Coronary artery (tissue), 2 donors: ENCODE measurements at regions not wholly inside any gene's neighbourhood (a gene's known extent, or its start where the extent isn't known, plus 50 kb on each side); places are given as distances from the start of the nearest gene placed in this dataset.
A peak's percentile ranks its signal among the peaks of the same experiment; 100 is the strongest.

ENCODE experiments used
- DNase-seq: peaks from one replicate; pipeline ENCODE4 v3.0.0-alpha.2; 2017; ENCODE audit warnings: low spot score
- H3K27ac ChIP-seq, 2 donors: fragments of 200-600 bp; sonication (generic); one replicate each; pipeline ENCODE4 v1.5.1; 2016 to 2019
- H3K4me3 ChIP-seq: fragments of 200-600 bp; sonication (generic); 2 replicates; pipeline ENCODE4 v1.5.1; 2016; ENCODE audit warnings: mild to moderate bottlenecking, moderate library complexity
- TF ChIP-seq, protein P1 (sequence below): fragments of 200-600 bp; sonication (generic); IDR thresholded peaks from one replicate; pipeline ENCODE4 v1.5.1; 2019; ENCODE audit warnings: antibody characterized with exemption

- no peak for DNase-seq
- TF ChIP-seq, protein P1, sequence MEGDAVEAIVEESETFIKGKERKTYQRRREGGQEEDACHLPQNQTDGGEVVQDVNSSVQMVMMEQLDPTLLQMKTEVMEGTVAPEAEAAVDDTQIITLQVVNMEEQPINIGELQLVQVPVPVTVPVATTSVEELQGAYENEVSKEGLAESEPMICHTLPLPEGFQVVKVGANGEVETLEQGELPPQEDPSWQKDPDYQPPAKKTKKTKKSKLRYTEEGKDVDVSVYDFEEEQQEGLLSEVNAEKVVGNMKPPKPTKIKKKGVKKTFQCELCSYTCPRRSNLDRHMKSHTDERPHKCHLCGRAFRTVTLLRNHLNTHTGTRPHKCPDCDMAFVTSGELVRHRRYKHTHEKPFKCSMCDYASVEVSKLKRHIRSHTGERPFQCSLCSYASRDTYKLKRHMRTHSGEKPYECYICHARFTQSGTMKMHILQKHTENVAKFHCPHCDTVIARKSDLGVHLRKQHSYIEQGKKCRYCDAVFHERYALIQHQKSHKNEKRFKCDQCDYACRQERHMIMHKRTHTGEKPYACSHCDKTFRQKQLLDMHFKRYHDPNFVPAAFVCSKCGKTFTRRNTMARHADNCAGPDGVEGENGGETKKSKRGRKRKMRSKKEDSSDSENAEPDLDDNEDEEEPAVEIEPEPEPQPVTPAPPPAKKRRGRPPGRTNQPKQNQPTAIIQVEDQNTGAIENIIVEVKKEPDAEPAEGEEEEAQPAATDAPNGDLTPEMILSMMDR = no peak
- Histone ChIP-seq H3K4me3 (no peak overlapping the region), H3K27ac (no peak overlapping the region)
Observed at GRCh38 chr7:112881-113280, 79.5 kb upstream of the FAM20C start.

DNA sequence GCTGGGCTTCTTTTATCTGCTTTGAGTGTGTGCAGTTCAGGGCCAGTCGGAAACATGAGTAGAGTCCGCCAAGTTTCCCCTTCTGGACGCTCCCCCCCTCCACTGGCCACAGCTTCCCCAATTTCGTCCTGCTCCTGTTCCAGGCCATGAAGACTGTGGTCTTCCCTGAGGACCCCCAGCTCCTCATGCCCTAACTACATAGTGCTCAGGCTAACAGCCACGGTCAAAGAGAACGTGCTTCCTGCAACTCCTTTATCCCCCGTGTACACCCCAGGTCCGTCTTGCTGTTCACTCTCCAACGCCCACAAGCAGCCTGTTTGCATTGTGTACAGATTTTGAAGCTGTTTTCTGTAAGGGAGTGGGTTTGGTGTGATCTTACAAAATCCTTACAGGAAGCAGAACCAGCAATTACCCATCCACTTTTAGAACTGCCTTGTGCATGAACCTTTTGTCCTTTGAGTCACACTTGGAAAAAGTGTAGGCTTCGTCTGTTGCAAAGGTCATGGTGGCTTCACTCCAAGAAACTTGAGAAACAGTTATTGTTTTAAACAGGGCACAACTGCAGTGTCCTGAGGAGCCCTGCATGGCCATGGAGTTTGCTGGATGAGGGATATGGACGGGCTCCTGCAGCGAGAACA is 77.0 kb upstream of the FAM20C start:
- peak; percentile 65 for DNase-seq
- H3K27ac ChIP-seq = peak overlapping the region in 1 of 2 donors; percentile 29
- no peak overlapping the region for H3K4me3 ChIP-seq
- TF ChIP-seq, protein P1 = no peak

DNA sequence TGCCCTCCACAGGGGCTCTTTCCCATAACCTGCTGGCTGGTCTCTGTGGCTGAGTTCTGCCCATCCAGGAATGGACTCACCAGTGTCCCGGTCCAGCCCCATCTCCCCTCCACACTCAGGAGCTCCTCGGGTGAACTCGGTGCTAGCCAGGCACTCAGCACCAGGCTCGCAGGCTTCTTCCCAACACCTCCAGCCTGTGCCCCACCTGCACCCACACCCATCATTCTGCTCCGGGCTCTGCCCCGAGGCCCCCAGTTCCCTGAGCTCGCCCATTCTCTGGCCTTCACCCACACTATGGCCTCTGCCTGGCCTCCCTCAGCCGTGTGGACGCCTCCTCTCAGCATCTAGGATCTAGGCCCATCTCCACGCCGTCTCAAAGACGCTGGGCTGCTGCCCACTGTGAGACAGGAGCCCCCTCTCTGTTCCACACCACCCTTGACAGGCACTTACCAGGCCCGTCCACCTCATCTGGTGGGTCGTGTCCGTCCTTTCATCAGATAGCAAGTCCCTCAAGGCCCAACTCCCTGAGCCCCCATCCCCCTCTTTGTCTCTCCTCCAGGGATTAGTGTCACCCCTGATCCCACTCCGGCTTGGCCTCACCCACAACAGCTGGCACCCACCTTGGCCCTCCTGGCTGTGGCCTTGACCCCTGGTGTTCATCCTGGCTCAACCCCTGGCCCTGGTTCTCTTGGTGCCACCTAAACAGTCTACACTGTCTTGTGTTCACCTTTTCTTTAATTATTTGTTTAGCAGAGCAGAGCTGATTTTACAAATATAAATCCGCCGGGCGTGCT is 76.0 kb upstream of the FAM20C start:
- Histone ChIP-seq H3K27ac (peak overlapping the region in 1 of 2 donors; percentile 12), H3K4me3 (no peak overlapping the region)
- TF ChIP-seq, protein P1 = no peak
- DNase-seq = peak; percentile 71

- Histone ChIP-seq H3K4me3 (no peak overlapping the region), H3K27ac (no peak overlapping the region)
- DNase-seq = no peak
- TF ChIP-seq, protein P1 = no peak
Observed at GRCh38 chr7:117836-118614, 74.3 kb upstream of the FAM20C start.

DNA sequence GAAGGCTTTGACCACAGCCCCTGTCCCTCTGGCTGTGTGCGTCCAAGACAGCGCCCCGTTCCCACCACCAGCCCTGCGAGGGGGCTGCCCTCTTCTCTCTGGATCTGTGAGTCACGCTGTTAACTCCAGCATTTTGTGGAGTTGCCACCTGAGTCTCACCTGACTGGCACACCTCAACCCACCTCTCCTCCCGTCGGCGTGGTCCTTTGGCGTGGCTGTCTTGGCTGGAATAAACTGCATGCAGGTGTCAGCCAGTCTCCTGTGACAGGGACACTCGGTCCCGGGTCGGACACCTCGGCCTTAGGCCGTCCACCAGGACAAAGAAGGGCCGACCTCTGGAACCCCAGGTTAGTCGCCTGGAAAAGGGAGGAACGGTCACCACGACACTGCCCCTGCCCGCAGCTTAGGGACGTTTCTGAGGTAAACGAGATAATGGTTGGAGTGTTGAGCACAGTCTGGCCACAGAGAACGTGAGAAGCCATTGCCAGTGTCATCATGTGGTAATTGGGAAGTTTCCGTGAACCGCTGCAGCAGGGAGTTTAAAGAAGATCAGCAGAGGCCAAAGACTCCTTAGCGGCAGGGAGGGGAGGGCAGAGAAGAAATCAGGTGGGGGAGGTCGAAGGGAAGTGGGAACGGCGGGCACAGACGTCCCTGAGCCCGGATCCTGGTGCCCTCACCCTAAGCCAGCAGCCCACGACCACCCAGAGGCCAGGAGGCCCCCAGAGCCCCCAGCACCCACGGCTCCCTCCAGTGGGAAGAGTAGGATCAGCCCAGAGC is 73.6 kb upstream of the FAM20C start:
- Histone ChIP-seq H3K4me3 (no peak overlapping the region), H3K27ac (peak overlapping the region in 1 of 2 donors; percentile 58)
- DNase-seq = peak; percentile 68
- TF ChIP-seq, protein P1 = no peak

DNA sequence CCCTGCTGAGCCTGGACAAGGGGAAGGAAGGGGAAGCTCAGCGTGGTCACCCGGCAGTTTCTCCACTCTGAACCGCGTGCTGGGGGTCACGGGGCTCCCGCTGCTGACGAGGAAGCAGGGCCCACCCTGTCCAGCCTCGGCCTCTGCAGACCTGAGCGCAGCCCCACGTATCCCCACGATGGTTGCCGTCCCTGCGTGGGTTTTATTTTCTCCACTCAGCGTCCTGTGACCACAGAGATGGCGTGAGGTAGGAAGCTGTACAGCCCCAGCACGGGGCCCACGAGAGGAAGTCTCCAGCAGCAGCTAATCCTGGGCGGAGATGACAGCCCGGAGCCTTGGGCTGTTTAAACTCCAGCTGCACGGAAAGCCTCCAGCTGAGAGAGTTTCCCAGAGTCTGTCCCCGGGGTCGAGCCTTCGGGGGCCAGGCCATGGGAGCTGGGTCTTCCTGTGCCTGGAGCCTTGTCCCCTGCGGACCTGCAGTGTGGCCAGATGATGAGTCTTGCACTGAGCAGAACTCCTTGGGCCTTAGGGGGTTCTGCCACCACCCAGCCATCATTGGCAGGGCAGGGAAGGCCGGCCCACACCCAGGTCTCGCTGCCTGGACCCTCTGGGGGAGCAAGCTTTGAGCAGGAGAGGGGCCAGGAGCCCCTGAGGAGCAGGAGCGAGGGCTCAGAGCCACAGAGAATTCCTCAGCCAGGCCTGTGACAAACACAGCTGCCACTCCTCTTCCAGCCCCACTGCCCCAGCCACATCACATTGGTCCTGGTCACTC is 72.8 kb upstream of the FAM20C start:
- DNase-seq = peak; percentile 72
- Histone ChIP-seq H3K4me3 (no peak overlapping the region), H3K27ac (peak overlapping the region in 1 of 2 donors; percentile 58)
- TF ChIP-seq, protein P1 = no peak
